ENCODE measurements at regions not wholly inside any gene's neighbourhood (a gene's known extent, or its start where the extent isn't known, plus 50 kb on each side); places are given as distances from the start of the nearest gene placed in this dataset.
"Not testable (repeated sequence)": the region's sequence is repeated elsewhere in the genome, so short reads cannot be mapped to it uniquely, and the experiment has no call there.

GRCh38 chr1:199243423-199244061 lies 604.7 kb downstream of the PTPRC start:
- DNase-seq, result peak; percentile 57

- no peak for DNase-seq
Observed at GRCh38 chr1:199245946-199246345, 607.1 kb downstream of the PTPRC start.

GRCh38 chr1:199246716-199247115 lies 607.9 kb downstream of the PTPRC start:
- DNase-seq, result no peak

- no peak for DNase-seq
Observed at GRCh38 chr1:199247891-199248290, 609.1 kb downstream of the PTPRC start.

GRCh38 chr1:199254040-199254439 lies 615.2 kb downstream of the PTPRC start:
- DNase-seq, result not testable (repeated sequence)

GRCh38 chr1:199261328-199261727 lies 622.5 kb downstream of the PTPRC start:
- no peak for DNase-seq

GRCh38 chr1:199264283-199264682 lies 625.4 kb downstream of the PTPRC start:
- no peak for DNase-seq

- DNase-seq, result no peak
Observed at GRCh38 chr1:199264911-199265310, 626.1 kb downstream of the PTPRC start.

GRCh38 chr1:199265319-199265718 lies 626.5 kb downstream of the PTPRC start:
- DNase-seq, result no peak

GRCh38 chr1:199269241-199269640 lies 630.4 kb downstream of the PTPRC start:
- no peak for DNase-seq

GRCh38 chr1:199272139-199272544 lies 633.3 kb downstream of the PTPRC start:
- no peak for DNase-seq

- no peak for DNase-seq
Observed at GRCh38 chr1:199272628-199273086, 633.8 kb downstream of the PTPRC start.

GRCh38 chr1:199273837-199274379 lies 635.1 kb downstream of the PTPRC start:
- no peak for DNase-seq

GRCh38 chr1:199279067-199279466 lies 640.2 kb downstream of the PTPRC start:
- DNase-seq, result no peak

GRCh38 chr1:199279872-199280645 lies 641.2 kb downstream of the PTPRC start:
- DNase-seq, result no peak

GRCh38 chr1:199282751-199283305 lies 644.0 kb downstream of the PTPRC start:
- DNase-seq, result no peak

GRCh38 chr1:199283794-199284193 lies 645.0 kb downstream of the PTPRC start:
- DNase-seq, result no peak

GRCh38 chr1:199287206-199287605 lies 648.4 kb downstream of the PTPRC start:
- DNase-seq, result no peak

- DNase-seq, result no peak
Observed at GRCh38 chr1:199287647-199288046, 648.8 kb downstream of the PTPRC start.

GRCh38 chr1:199290186-199290585 lies 651.3 kb downstream of the PTPRC start:
- no peak for DNase-seq

GRCh38 chr1:199291022-199291740 lies 652.3 kb downstream of the PTPRC start:
- no peak for DNase-seq

- DNase-seq, result no peak
Observed at GRCh38 chr1:199292896-199293295, 654.1 kb downstream of the PTPRC start.

GRCh38 chr1:199295107-199295506 lies 656.3 kb downstream of the PTPRC start:
- no peak for DNase-seq

All from NCI-H1048 (cell line).